ENCODE measurements at regions not wholly inside any gene's neighbourhood (a gene's known extent, or its start where the extent isn't known, plus 50 kb on each side); places are given as distances from the start of the nearest gene placed in this dataset.
"Not testable (repeated sequence)": the region's sequence is repeated elsewhere in the genome, so short reads cannot be mapped to it uniquely, and the experiment has no call there.

GRCh38 chr18:10319914-10320600 lies 134.4 kb upstream of the APCDD1 start:
- DNase-seq, result no peak

GRCh38 chr18:10320791-10321190 lies 133.6 kb upstream of the APCDD1 start:
- DNase-seq, result no peak

DNA sequence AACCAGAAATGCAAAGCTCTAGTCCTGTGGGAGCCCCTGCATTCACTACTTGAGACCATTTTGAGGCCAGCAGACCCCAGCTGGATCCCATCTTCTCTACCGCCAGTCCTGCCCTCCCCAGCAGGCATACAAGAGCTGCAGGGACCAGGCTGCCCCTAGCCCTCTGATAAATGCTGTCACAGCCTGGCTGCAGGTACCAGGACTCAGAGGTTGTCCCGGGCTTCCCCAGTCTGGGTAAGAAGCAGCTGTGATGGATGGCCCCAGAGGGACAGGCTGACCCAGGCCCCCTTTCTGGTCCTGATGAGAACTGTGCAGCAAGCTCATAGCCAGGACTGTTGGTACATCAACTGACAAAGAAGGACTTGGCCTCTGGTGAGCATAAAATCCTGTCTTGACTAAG lies 132.9 kb upstream of the APCDD1 start:
- no peak for DNase-seq

DNA sequence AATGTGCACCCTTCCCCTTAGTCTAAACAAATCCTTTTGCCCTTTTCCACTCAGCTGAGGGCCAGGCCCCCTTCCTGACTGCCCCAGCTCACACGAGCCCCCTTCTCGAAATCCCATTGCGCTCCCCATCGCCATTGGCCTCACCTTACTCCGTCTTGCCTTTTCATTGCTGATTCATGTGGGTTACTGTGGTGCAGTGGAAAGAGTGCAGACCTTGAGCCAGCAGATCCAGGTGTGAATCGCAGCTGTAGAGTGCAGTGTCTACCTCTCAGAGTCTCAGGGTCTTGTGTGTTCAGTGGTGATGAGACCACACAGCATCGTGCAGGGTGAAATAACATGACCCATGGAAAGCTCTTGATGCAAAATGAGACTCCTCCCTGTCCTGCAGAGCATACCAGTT lies 132.4 kb upstream of the APCDD1 start:
- DNase-seq, result no peak

DNA sequence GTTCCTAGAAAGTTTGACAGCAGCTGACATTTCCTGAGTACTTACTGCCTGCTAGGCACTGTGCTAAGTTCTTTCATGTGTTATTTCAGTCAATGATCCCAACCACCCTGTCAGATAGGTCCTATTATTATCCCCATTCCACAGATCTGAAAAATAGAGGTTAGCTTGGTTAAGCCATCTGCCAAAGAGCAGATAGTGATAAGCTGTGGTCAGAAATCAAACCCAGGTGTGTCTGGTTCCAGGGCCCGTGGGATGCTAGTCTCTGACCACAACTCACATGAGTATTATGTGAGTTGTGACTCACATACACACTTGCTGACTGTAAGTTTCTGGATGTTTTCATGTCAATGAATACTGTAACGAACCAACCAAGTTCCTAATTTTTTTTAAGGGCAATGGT lies 132.0 kb upstream of the APCDD1 start:
- DNase-seq, result no peak

DNA sequence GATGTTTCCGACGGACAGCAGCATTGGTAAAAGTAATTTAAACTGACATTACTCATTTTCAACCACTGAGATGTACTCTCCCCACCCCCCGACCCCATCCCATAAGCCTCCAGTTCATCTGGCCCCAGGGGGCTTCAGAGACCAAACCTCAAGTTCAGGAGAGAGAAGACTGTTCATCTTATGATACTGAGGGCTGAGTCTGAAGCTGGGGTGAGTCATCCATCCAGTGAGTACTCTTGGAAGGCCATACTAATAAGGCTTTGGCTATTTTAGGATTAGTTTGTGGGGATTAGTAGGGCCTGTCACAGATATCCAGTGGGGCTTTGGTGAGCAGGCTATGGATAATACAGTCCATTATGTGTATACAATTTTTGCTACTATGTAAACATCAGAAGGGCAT lies 125.3 kb upstream of the APCDD1 start:
- DNase-seq, result no peak

- no peak for DNase-seq
Observed at GRCh38 chr18:10330428-10330827, 124.0 kb upstream of the APCDD1 start.

DNA sequence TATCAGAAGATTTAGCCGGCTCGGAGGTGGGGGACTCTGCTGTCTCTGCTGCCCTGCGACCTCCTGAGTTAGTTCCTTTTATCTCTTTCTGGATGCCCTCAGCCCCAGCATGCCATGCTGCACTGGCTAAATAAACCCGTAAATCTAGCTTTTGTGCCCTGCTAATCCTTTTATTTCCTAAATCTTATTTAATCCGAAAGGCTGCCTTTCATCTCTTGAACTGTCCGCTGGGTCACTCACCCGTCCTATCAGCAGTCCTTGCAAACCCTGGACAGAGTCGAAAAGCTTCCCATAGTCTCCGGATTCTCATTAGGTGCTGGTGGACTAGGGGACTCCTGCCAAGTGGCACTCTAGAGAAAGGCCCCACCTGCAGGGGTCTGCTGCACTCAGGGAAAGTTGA lies 122.0 kb upstream of the APCDD1 start:
- DNase-seq, result no peak

DNA sequence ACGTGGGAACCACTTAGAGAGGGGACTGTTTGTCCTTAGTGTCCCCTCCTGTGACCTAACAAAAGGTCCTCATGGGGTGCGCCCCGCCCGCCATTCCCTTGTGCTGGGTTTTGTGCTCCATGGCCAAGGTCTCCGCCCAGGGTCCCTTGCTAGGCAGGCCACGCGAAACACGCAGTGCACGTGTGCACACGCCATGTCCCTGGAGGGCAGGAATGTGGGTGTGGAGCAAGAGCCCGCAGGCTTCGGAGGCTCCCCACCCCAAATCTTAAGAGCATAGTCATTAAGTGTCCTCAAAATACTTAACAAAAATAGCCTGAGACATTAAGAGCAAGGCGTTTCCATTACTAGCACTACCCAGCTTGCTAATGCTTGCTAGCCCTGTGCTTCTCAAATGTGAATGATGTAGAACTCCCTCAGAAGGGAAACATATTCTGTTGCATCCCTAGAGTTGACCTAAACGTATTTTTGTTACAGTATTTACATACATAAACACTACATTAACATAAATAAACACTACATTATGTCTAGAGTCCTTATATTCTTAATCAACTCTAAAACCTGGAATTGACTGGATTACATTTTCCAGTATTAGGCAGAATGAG lies 117.6 kb upstream of the APCDD1 start:
- no peak for DNase-seq

DNA sequence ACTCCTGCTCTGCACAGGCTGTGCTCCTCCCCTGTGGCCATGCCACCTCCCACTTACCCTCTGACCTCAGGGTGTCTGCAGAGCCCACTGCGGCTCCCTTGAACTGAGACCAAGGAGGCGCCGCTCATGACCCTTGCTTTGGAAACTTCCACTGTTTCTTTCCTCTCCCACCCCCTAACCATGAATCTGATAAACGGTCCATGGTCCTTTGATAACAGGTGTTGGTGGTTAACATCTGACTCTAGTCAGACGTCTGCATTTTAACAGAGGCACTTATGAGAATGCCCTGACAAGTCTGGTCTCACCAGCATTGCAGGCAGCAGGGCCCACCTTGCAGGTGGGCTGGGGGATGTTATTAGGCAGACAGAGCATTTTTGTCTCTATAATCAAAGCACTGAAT lies 113.6 kb upstream of the APCDD1 start:
- DNase-seq, result no peak

- DNase-seq, result no peak
Observed at GRCh38 chr18:10343778-10344177, 110.7 kb upstream of the APCDD1 start.

GRCh38 chr18:10346749-10347415 lies 107.6 kb upstream of the APCDD1 start:
- DNase-seq, result no peak

DNA sequence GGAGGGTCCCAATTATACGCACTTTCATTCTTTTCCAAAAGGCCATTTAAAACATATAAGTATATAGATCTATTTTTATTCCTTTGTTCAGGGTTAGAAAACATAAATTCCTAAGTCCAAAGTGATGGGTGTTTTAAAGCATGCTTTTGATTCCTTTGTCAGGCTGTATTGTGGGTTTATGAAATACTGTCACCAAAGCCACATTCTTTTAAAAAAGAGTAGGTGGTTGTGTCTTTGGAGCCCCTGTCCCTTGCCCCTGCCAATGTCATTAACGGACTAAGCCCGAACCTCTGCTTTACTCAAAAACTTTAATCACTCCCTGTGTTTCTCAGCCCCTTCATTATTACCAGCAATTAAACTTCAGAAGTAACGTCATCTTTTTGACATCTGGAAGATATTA lies 104.9 kb upstream of the APCDD1 start:
- DNase-seq, result no peak

DNA sequence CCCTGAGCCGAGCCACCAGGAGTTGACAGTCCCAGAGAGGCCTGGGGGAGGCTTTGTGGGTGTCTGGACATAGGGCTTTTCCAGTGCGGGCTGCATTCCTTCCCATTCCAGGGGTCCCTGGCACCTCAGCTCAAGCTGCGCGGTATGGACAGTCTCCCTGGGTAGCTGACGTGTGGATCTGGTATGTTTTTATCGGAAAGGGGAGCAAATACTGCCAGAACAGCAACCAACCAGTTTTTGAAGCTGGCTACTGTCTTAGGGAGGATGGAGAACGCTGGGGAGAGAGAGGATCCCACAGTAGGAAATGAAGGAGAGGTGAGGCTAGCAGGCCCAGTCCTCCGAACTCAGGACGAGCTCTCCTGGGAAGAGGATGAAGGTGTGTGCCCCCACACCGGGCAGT lies 103.8 kb upstream of the APCDD1 start:
- no peak for DNase-seq

DNA sequence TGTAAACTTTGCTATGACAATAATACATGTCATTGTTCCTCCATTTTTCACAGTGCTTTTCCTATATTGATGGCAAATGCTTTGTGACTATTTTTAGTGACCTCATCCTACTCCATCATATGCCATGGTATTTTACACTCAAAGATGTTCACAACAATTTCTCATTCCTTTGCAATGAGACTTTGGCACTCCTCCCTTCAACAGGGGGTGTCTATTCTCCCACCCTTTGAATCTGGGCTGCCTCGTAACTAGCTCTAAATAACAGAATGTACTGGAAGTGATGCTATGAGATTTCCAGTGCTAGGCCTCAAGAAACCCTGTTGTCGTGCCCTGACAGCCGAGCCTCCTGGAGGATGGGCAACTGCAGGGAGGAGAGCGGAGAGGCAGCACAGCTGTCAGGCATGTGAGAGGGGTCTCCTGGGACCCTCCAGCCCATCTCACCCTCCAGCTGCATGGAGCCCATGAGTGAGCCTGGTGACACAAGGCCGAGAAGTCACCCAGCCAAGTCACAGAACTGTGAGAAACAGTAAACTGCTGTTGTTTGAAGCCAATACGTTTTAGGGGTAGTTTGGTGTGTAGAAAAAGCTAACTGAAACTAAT lies 103.1 kb upstream of the APCDD1 start:
- DNase-seq, result no peak

DNA sequence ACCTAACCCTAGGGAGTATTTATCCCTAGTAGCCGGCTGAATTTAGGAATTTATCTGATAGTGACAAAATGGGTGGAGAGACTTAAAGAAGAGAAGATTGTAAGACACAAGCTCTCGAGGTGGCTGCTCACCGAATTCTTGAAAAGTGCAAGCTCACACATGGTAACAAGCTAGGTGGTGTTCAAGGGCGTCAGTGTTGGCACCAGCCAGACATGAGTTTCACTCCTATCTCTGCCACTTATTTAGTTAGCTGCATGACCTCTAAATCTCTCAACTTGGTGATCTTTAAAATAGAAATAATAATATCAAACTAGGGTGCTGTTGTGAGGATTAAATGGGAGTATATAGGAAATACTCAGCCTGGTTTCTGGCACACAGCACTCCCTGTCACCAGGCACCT lies 102.6 kb upstream of the APCDD1 start:
- no peak for DNase-seq

DNA sequence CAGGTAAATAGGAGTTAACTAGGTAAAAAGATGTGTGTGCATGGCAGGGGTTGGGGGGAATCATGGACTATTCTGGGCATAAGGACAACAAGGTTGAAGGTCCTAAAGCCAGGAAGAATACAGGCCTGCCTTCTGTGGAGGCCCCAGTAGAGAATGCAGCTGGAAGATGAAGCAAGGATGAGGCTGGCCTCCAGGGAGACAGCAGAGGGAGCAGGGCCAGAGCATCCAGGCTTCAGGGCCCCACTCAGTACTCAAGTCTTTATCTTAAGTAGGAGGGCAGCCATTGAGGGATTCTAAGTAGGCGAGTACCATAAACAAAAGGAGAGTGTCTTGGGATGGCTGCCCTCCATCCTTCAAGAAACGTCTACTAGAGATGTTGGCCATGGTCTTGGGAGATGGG lies 101.8 kb upstream of the APCDD1 start:
- DNase-seq, result no peak

DNA sequence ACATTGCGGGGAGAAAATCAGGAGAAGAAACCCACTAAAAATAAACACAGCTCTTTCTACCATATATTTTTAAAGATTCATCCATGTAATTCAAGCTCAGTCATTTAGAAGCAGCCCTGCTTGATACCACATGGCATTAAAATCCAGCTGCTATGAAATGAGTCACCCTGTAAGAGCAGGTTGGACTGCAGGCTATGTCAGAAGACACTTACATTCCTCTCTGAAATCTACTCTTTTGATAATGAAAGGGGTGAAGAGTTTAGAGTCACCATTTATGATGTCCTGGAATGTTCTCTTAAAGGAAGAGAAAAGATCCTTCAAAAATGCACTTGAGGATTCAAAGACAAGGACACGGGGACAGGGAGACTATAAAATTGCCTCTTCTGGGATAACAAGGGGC lies 100.6 kb upstream of the APCDD1 start:
- DNase-seq, result no peak

DNA sequence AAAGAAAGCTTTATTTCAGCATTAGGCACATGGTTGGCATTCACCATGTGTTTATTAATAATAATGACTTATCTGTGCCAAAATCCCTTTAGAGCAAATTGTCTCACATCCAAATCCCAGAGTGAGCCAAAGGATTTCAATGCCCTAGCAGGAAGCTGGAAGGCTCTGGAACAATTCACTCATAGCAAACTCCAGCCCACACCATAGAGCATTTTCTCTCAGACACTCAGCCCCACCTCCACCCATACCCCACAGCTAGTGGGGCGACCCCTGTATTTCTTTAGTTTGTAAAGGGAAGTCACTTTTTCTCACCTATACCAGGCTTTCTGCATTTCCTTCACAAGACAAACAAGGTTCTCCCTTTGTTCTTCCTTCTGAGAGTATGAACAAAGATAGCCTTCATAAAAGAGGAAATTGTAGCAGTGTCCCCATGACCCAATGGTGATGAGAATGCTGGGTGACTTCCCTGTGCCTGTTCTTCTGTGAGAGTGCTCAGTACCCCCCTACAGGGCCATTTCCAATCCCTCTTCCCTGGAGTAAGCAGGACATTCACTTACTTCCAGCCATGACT lies 100.1 kb upstream of the APCDD1 start:
- no peak for DNase-seq

GRCh38 chr18:10354890-10355289 lies 99.5 kb upstream of the APCDD1 start:
- DNase-seq, result no peak

DNA sequence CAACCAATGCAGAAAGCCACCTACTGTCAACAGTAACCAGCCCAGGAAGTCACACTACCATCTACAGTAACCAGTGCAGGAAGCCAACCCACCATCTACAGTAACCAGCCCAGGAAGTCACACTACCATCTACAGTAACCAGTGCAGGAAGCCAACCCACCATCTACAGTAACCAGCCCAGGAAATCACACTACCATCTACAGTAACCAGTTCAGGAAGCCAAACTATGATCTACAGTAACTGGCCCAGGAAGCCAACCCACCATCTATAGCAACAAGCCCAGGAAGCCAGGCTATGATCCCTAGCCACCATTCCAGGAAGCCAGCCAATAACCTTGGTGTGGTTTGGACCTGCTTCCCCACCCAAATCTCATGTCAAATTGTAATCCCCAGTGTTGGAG lies 97.4 kb upstream of the APCDD1 start:
- not testable (repeated sequence) for DNase-seq

DNA sequence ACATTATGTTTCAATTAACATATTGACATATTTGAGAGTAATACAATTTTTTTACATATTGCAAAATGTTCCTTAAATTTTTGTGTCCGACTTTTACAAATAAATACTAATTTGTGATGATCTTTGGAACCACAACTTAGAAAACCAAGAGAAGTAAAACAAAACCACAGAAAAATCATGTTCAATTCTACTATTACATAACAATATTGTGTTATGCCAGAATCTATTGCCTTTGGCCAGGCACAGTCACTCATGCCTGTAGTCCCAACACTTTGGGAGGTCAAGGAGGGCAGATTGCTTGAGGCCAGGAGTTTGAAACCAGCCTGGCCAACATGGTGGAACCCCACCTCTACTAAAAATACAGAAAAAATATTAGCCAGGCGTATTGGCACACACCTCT lies 92.8 kb upstream of the APCDD1 start:
- no peak for DNase-seq

DNA sequence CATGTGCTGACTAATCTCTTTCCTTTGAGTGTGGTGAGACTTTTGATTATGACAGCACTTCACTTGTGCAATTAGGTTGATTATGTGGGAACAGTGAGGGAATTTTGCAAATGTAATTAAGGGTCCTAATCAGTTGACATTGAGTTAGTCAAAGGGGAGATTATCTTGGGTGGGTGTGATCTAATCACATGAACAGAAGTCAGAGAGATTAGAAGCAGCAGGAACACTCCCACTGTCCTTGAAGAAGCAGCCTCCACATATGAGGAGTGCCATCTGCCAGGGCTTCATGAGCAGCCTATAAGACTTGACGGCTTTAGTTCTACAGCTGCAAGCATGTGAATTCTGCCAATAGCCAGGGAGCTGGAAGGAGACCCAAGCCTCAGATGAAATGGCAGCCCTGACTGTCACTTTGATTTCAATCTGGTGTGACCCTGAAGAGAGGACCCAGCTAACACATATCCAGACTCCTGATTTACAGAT lies 89.4 kb upstream of the APCDD1 start:
- no peak for DNase-seq

GRCh38 chr18:10365901-10366300 lies 88.5 kb upstream of the APCDD1 start:
- no peak for DNase-seq

Data from CD4-positive, alpha-beta T cell treated with Interleukin-4 for 4 hours (primary cell).